Osteoblast (primary cell): ENCODE measurements at regions not wholly inside any gene's neighbourhood (a gene's known extent, or its start where the extent isn't known, plus 50 kb on each side); places are given as distances from the start of the nearest gene placed in this dataset.

Experiments
- DNase-seq: peaks from one replicate; pipeline ENCODE4 v3.0.0; 2011; ENCODE audit warnings: low spot score, mixed read lengths; ENCODE audit not compliant: insufficient read length; ENCODE audit errors: missing footprints
- H2AFZ ChIP-seq: 2 replicates; pipeline ENCODE4 v1.6.0; 2011; ENCODE audit warnings: mild to moderate bottlenecking, low read length
- H3K27ac ChIP-seq: 2 replicates; pipeline ENCODE4 v1.5.1; 2011; ENCODE audit warnings: mild to moderate bottlenecking, low read depth, low read length, moderate library complexity
- H3K27me3 ChIP-seq: 2 replicates; pipeline ENCODE4 v1.6.0; 2012; ENCODE audit warnings: mild to moderate bottlenecking, control low read depth, inconsistent platforms, low read length, moderate library complexity; ENCODE audit not compliant: insufficient read depth
- H3K36me3 ChIP-seq: 2 replicates; pipeline ENCODE4 v1.5.1; 2011; ENCODE audit warnings: mild to moderate bottlenecking, low read length, control low read depth, moderate library complexity; ENCODE audit not compliant: insufficient read depth
- H3K4me1 ChIP-seq: 2 replicates; pipeline ENCODE4 v1.5.1; 2011; ENCODE audit warnings: mild to moderate bottlenecking, low read length, control low read depth, moderate library complexity; ENCODE audit not compliant: insufficient read depth
- H3K4me2 ChIP-seq: 2 replicates; pipeline ENCODE4 v1.6.0; 2011; ENCODE audit warnings: mild to moderate bottlenecking, low read length; ENCODE audit not compliant: insufficient read depth
- H3K4me3 ChIP-seq: fragments of 200-600 bp; sonication (generic); 3 replicates; pipeline ENCODE4 v1.5.1; 2012; ENCODE audit warnings: mild to moderate bottlenecking, low read length, inconsistent platforms; ENCODE audit not compliant: insufficient read depth
- H3K79me2 ChIP-seq: 2 replicates; pipeline ENCODE4 v1.6.0; 2012; ENCODE audit warnings: mild to moderate bottlenecking, low read length, control low read depth, inconsistent platforms; ENCODE audit not compliant: insufficient read depth
- H3K9me3 ChIP-seq: 2 replicates; pipeline ENCODE4 v1.5.1; 2011; ENCODE audit warnings: low read depth, low read length, control low read depth
- H4K20me1 ChIP-seq: 2 replicates; pipeline ENCODE4 v1.6.0; 2012; ENCODE audit warnings: mild to moderate bottlenecking, low read length, control low read depth; ENCODE audit not compliant: insufficient read depth
- TF ChIP-seq, protein P1 (sequence below): IDR thresholded peaks from 2 replicates; pipeline ENCODE4 v1.5.1; 2011; ENCODE audit warnings: mild to moderate bottlenecking, low read depth, low read length, moderate library complexity; ENCODE audit errors: extremely low read depth

- H3K4me3 ChIP-seq: peak overlapping the region; percentile 27
- H3K4me1 ChIP-seq: peaks cover 75% of the 10 kb centered on the region
- peak; percentile 95 for DNase-seq
- peaks cover 64% of the 10 kb centered on the region for H3K79me2 ChIP-seq
- H3K36me3 ChIP-seq: peaks cover 22% of the 10 kb centered on the region
- no peaks in the 10 kb centered on the region for H3K9me3 ChIP-seq
- peak overlapping the region; percentile 89 for H3K27ac ChIP-seq
- TF ChIP-seq, protein P1, sequence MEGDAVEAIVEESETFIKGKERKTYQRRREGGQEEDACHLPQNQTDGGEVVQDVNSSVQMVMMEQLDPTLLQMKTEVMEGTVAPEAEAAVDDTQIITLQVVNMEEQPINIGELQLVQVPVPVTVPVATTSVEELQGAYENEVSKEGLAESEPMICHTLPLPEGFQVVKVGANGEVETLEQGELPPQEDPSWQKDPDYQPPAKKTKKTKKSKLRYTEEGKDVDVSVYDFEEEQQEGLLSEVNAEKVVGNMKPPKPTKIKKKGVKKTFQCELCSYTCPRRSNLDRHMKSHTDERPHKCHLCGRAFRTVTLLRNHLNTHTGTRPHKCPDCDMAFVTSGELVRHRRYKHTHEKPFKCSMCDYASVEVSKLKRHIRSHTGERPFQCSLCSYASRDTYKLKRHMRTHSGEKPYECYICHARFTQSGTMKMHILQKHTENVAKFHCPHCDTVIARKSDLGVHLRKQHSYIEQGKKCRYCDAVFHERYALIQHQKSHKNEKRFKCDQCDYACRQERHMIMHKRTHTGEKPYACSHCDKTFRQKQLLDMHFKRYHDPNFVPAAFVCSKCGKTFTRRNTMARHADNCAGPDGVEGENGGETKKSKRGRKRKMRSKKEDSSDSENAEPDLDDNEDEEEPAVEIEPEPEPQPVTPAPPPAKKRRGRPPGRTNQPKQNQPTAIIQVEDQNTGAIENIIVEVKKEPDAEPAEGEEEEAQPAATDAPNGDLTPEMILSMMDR: no peak
- no peak overlapping the region for H2AFZ ChIP-seq
- H3K27me3 ChIP-seq: no peaks in the 10 kb centered on the region
- peak overlapping the region; percentile 40 for H3K4me2 ChIP-seq
- H4K20me1 ChIP-seq: peaks cover under 1% of the 10 kb centered on the region
Observed at GRCh38 chr1:201602413-201603265, 63.7 kb downstream of the NAV1 start.

DNA sequence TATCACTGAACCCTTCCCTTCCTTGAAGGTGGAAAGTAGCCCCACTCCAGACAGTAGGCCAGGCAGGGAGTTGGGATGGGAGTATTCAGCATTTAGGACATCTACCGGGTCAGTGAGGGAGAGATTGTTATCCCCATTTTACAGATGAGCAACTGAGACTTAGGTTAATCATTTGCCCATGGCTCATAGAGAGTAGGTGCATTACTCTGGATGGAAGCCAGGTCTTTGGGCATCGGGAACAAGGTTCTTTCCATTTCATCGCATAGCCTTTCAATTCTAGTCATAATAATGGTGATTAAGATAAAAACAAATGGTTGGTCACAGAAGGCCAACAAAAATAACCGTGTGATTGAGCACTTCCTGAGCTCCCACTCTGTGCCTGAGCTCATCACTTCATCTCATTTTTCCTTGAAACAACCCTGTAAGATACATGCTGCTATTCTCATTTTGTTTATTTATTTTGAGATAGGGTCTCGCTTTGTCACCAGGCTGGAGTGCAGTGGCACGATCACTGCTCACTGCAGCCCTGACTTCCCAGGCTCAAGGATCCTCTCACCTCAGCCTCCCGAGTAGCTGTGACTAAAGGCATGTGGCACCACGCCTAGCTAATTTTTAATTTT lies 64.8 kb downstream of the NAV1 start:
- Histone ChIP-seq H3K4me3 (peak overlapping the region; percentile 27), H3K4me2 (peak overlapping the region; percentile 40), H3K9me3 (no peaks in the 10 kb centered on the region), H4K20me1 (no peaks in the 10 kb centered on the region), H2AFZ (no peak overlapping the region), H3K4me1 (peaks cover 71% of the 10 kb centered on the region), H3K36me3 (peaks cover 20% of the 10 kb centered on the region), H3K27me3 (no peaks in the 10 kb centered on the region), H3K79me2 (peaks cover 62% of the 10 kb centered on the region), H3K27ac (peak overlapping the region; percentile 89)
- TF ChIP-seq, protein P1: no peak
- DNase-seq: no peak

DNA sequence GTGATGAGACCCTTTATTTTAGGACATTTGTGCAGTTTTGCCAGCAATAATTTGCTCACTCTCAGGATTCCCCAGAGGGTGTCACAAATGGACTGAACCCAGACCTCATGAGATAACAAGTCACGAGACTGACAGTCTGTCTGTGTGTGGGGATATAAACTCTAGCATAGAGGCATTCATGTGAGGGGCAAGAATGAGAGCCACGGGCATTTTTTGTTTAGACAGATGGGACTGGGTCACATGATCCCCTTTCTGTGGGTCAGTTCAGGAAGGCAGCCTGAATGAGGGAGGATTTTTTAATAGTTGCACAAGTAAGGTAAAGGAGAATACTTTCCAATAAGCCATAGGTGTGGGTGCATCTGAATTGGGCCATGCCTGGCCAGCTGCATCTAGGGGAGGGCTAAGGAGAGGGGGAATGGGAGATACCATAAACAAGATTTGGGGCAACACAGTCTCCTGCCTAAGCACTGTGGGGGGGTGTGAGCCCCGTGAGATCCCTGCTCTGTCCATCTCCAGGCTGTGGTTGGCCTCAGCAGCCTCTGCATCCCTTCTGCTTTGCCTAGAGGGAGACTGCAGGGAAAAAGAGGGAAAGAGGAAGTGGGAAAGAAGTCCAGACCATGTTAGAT lies 66.6 kb downstream of the NAV1 start:
- Histone ChIP-seq H3K4me1 (peaks cover 60% of the 10 kb centered on the region), H3K9me3 (no peaks in the 10 kb centered on the region), H4K20me1 (peaks cover 13% of the 10 kb centered on the region), H3K79me2 (peaks cover 62% of the 10 kb centered on the region), H3K27ac (peak overlapping the region; percentile 89), H3K36me3 (peaks cover 28% of the 10 kb centered on the region), H3K27me3 (no peaks in the 10 kb centered on the region), H3K4me3 (no peak overlapping the region), H3K4me2 (no peak overlapping the region), H2AFZ (no peak overlapping the region)
- DNase-seq: peak; percentile 53
- TF ChIP-seq, protein P1: no peak

DNA sequence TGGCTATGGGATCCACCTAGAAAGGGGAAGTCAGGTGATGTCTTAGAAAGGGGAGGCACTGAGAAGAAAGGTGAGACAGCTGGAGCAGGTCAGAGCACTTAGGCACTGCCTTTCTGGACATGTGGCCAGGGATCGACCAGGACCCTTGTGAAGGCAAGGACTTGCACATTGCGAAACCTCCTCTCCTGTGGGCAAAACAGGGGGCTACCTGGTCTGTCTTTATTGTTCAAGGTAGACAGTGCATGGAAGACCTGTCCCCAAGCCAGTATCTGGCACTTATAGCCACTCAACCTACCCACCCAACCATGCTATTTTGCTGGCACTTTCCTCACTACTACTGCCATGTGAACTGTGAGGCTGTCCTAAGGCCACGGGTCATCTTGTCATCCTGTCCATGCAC lies 67.2 kb downstream of the NAV1 start:
- no peak for DNase-seq
- peaks cover 24% of the 10 kb centered on the region for H3K36me3 ChIP-seq
- peaks cover 62% of the 10 kb centered on the region for H3K79me2 ChIP-seq
- H3K27ac ChIP-seq: peak overlapping the region; percentile 89
- H2AFZ ChIP-seq: no peak overlapping the region
- H3K4me3 ChIP-seq: no peak overlapping the region
- H3K4me1 ChIP-seq: peaks cover 54% of the 10 kb centered on the region
- H3K4me2 ChIP-seq: no peak overlapping the region
- TF ChIP-seq, protein P1: no peak
- H3K9me3 ChIP-seq: no peaks in the 10 kb centered on the region
- H4K20me1 ChIP-seq: peaks cover 15% of the 10 kb centered on the region
- no peaks in the 10 kb centered on the region for H3K27me3 ChIP-seq
